NT2/D1 (cell line): ENCODE measurements at regions not wholly inside any gene's neighbourhood (a gene's known extent, or its start where the extent isn't known, plus 50 kb on each side); places are given as distances from the start of the nearest gene placed in this dataset.

ENCODE experiments used
- SUZ12 ChIP-seq: IDR thresholded peaks from 2 replicates; pipeline ENCODE4 v1.6.1; 2011; ENCODE audit not compliant: insufficient read length, insufficient read depth; ENCODE audit errors: extremely low read depth
- YY1 ChIP-seq: IDR thresholded peaks from 2 replicates; pipeline ENCODE4 v1.6.1; 2011; ENCODE audit not compliant: insufficient read length, insufficient read depth
- ZNF274 ChIP-seq: IDR thresholded peaks from 2 replicates; pipeline ENCODE4 v1.6.1; 2011; ENCODE audit warnings: mild to moderate bottlenecking, low read depth, low read length

DNA sequence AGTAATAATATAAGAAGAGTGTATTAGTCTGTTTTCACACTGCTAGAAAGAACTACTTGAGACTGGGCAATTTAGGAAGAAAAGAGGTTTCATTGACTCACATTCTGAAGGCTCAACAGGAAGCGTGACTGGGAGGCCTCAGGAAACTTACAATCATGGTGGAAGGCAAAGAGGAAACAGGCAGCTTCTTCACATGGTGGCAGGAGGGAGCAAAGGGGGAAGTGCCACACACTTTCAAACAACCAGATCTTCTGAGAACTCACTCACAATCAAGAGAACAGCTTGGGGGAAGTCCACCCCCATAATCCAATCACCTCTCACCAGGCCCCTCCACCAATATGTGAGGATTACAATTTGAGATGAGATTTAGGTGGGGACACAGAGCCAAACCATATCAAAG, 212.5 kb upstream of the HDAC9 start:
- TF ChIP-seq ZNF274 (no peak), YY1 (no peak), SUZ12 (no peak)
